Hepatocyte (in vitro differentiated cells): ENCODE measurements at regions not wholly inside any gene's neighbourhood (a gene's known extent, or its start where the extent isn't known, plus 50 kb on each side); places are given as distances from the start of the nearest gene placed in this dataset.

ENCODE experiments used
- DNase-seq: peaks from one replicate; pipeline ENCODE4 v3.0.0-alpha.2; 2016; ENCODE audit warnings: low spot score
- H2AFZ ChIP-seq: fragments of 200-600 bp; sonication (generic); 2 replicates; pipeline ENCODE4 v1.6.0; 2016; ENCODE audit warnings: antibody characterized with exemption, mild to moderate bottlenecking
- H3K27ac ChIP-seq: fragments of 200-600 bp; sonication (generic); 2 replicates; pipeline ENCODE4 v1.5.1; 2016; ENCODE audit warnings: mild to moderate bottlenecking
- H3K27me3 ChIP-seq: fragments of 200-600 bp; sonication (generic); 2 replicates; pipeline ENCODE4 v1.6.1; 2016
- H3K36me3 ChIP-seq: fragments of 200-600 bp; sonication (generic); replicated peaks from 2 replicates; pipeline ENCODE4 v1.5.1; 2016; ENCODE audit warnings: low read depth; ENCODE audit not compliant: insufficient read depth
- H3K4me1 ChIP-seq: fragments of 200-600 bp; sonication (generic); 2 replicates; pipeline ENCODE4 v1.5.1; 2016; ENCODE audit warnings: mild to moderate bottlenecking, moderate library complexity; ENCODE audit not compliant: insufficient read depth
- H3K4me2 ChIP-seq: fragments of 200-600 bp; sonication (generic); 2 replicates; pipeline ENCODE4 v1.6.0; 2016
- H3K4me3 ChIP-seq: fragments of 200-600 bp; sonication (generic); 2 replicates; pipeline ENCODE4 v1.5.1; 2016; ENCODE audit warnings: mild to moderate bottlenecking
- H3K79me2 ChIP-seq: fragments of 200-600 bp; sonication (generic); 2 replicates; pipeline ENCODE4 v1.6.0; 2017; ENCODE audit warnings: mild to moderate bottlenecking
- H3K9me2 ChIP-seq: fragments of 200-600 bp; sonication (generic); replicated peaks from 2 replicates; pipeline ENCODE4 v1.6.0; 2017; ENCODE audit warnings: mild to moderate bottlenecking; ENCODE audit not compliant: insufficient read depth
- H3K9me3 ChIP-seq: fragments of 200-600 bp; sonication (generic); 2 replicates; pipeline ENCODE4 v1.5.1; 2016; ENCODE audit warnings: low read depth, mild to moderate bottlenecking
- H4K20me1 ChIP-seq: fragments of 200-600 bp; sonication (generic); 2 replicates; pipeline ENCODE4 v1.6.0; 2016; ENCODE audit warnings: mild to moderate bottlenecking; ENCODE audit not compliant: insufficient read depth, poor library complexity, severe bottlenecking
- EZH2 ChIP-seq: fragments of 200-600 bp; sonication (generic); IDR thresholded peaks from 2 replicates; pipeline ENCODE4 v1.6.1; 2016; ENCODE audit warnings: antibody characterized with exemption, mild to moderate bottlenecking, borderline replicate concordance
- EZH2phosphoT487 ChIP-seq: fragments of 200-600 bp; sonication (generic); IDR thresholded peaks from one replicate; pipeline ENCODE4 v1.6.1; 2018; ENCODE audit warnings: antibody characterized with exemption, mild to moderate bottlenecking, low read depth, moderate library complexity; ENCODE audit not compliant: unreplicated experiment, severe bottlenecking
- WGBS: methylation state at CpG from one replicate; pipeline ENCODE4 v1.1.6; 2016; ENCODE audit warnings: low lambda C conversion rate; ENCODE audit errors: missing lambda C conversion rate; 5-methylcytosine and 5-hydroxymethylcytosine counted together
- TF ChIP-seq, protein P1 (sequence below): fragments of 200-600 bp; sonication (generic); IDR thresholded peaks from 2 replicates; pipeline ENCODE4 v1.5.1; 2016; ENCODE audit warnings: antibody characterized with exemption, mild to moderate bottlenecking; ENCODE audit not compliant: poor library complexity

DNA sequence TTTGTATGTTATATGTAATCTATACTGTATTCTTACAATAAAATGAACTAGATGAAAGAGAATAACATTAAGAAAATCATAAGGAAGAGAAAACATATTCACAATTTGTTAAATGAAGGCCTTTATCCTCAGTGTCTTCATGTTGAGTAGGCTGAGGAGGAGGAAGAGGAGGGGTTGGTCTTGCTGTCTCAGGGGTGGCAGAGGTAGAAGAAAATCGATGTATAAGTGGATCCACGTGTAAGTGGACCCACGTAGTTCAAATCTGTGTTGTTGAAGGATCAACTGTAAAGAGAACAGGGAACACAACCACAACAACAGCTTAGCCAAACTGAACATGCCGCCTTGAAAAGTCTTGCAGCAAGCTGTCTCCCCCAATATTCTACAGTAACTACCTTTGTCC lies 161.6 kb upstream of the NRP1 start:
- no peak for DNase-seq
- no peaks in the 10 kb centered on the region for H3K36me3 ChIP-seq
- H3K27ac ChIP-seq = no peak overlapping the region
- no peaks in the 10 kb centered on the region for H4K20me1 ChIP-seq
- no peak overlapping the region for H3K4me3 ChIP-seq
- no peak overlapping the region for H3K4me2 ChIP-seq
- no peaks in the 10 kb centered on the region for H3K27me3 ChIP-seq
- H3K9me2 ChIP-seq = no peaks in the 10 kb centered on the region
- H3K9me3 ChIP-seq = no peaks in the 10 kb centered on the region
- H3K79me2 ChIP-seq = no peaks in the 10 kb centered on the region
- WGBS = 88% methylated on average over 4 of the region's 4 CpGs
- TF ChIP-seq, protein P1, sequence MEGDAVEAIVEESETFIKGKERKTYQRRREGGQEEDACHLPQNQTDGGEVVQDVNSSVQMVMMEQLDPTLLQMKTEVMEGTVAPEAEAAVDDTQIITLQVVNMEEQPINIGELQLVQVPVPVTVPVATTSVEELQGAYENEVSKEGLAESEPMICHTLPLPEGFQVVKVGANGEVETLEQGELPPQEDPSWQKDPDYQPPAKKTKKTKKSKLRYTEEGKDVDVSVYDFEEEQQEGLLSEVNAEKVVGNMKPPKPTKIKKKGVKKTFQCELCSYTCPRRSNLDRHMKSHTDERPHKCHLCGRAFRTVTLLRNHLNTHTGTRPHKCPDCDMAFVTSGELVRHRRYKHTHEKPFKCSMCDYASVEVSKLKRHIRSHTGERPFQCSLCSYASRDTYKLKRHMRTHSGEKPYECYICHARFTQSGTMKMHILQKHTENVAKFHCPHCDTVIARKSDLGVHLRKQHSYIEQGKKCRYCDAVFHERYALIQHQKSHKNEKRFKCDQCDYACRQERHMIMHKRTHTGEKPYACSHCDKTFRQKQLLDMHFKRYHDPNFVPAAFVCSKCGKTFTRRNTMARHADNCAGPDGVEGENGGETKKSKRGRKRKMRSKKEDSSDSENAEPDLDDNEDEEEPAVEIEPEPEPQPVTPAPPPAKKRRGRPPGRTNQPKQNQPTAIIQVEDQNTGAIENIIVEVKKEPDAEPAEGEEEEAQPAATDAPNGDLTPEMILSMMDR = no peak
- TF ChIP-seq EZH2 (no peak), EZH2phosphoT487 (no peak)
- H3K4me1 ChIP-seq = no peaks in the 10 kb centered on the region
- H2AFZ ChIP-seq = no peak overlapping the region

DNA sequence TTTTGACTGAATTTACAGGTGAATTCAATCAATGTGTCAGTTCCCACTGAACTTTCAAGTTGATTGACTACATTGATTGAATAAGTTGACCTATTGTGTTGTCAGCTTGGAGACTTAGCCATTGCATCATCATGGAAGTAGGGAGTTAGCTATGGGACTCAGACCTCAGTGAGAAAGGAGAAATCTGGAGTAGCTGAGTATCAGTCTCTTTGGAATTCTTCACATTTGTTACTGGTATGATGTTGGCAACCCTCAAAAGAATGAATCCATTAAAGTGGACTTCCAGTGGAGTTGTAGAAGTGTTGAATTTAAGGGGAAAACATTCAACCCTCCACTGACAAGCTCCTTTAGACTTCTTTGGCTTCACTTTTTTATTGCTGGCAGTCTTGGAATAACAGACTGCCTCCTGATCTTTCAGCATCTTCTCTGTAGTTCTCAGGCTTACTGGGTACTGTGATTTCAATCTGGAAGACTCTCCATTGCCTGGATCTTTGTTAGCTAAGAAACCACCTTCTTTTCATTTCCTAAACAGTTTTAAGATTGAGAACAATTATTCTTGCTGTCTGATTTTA lies 160.3 kb upstream of the NRP1 start:
- H3K9me2 ChIP-seq = no peaks in the 10 kb centered on the region
- H3K4me2 ChIP-seq = no peak overlapping the region
- no peaks in the 10 kb centered on the region for H3K4me1 ChIP-seq
- no peaks in the 10 kb centered on the region for H3K27me3 ChIP-seq
- TF ChIP-seq, protein P1 = no peak
- TF ChIP-seq EZH2phosphoT487 (no peak), EZH2 (no peak)
- no peaks in the 10 kb centered on the region for H3K9me3 ChIP-seq
- no peak overlapping the region for H3K27ac ChIP-seq
- H2AFZ ChIP-seq = peak overlapping the region; percentile 4
- DNase-seq = no peak
- no peaks in the 10 kb centered on the region for H3K79me2 ChIP-seq
- no peaks in the 10 kb centered on the region for H3K36me3 ChIP-seq
- H4K20me1 ChIP-seq = no peaks in the 10 kb centered on the region
- no peak overlapping the region for H3K4me3 ChIP-seq

DNA sequence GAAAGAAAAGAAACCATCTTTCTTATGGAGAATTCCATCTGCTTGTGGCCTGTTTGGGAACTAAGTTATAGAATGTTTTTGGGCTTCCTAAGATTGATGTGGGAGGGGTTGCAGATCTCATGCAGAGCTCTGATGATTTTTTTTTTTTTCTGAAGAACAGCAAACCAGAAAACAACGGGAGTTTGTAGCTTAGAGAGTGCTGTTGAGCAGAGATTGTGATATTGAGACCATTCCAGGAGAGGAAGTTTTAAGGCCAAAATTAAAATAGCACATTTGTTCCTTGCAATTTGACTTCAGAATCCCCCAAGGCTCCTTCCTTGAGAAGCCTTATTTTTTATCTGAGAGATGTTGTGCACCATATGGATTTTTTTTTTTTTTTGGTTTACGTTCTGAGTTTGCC lies 159.5 kb upstream of the NRP1 start:
- no peak for DNase-seq
- Histone ChIP-seq H3K27me3 (no peaks in the 10 kb centered on the region), H3K27ac (no peak overlapping the region), H2AFZ (no peak overlapping the region), H3K9me2 (no peaks in the 10 kb centered on the region), H3K36me3 (no peaks in the 10 kb centered on the region), H3K4me1 (no peaks in the 10 kb centered on the region), H3K4me3 (no peak overlapping the region), H3K79me2 (no peaks in the 10 kb centered on the region), H3K4me2 (no peak overlapping the region), H3K9me3 (no peaks in the 10 kb centered on the region), H4K20me1 (no peaks in the 10 kb centered on the region)
- WGBS = 78% methylated on average over 2 of the region's 2 CpGs
- TF ChIP-seq EZH2 (no peak), EZH2phosphoT487 (no peak)
- TF ChIP-seq, protein P1 = no peak

DNA sequence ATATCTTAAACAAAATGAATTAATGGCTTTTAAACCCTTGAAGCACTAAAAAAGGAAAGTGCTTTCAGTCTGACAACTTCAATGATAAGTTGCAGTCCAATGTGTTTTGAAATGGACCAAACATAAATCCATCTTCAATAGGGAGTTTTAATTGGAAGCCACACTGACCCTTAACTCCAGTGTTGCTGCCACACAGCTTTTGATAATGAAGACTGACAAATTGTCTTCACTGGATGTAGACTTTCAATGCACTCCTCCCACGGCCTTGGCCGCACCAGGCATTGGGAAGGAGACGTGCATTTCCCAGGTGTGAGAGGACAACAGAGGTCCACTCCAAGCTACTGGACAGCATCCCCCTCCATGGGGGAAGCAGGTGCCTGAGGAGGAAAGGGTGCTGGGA lies 159.0 kb upstream of the NRP1 start:
- no peak overlapping the region for H3K4me2 ChIP-seq
- H3K27ac ChIP-seq = no peak overlapping the region
- no peaks in the 10 kb centered on the region for H3K4me1 ChIP-seq
- no peaks in the 10 kb centered on the region for H3K79me2 ChIP-seq
- TF ChIP-seq EZH2 (no peak), EZH2phosphoT487 (no peak)
- TF ChIP-seq, protein P1 = no peak
- H3K4me3 ChIP-seq = no peak overlapping the region
- 85% methylated on average over 3 of the region's 3 CpGs for WGBS
- no peaks in the 10 kb centered on the region for H4K20me1 ChIP-seq
- no peaks in the 10 kb centered on the region for H3K9me3 ChIP-seq
- no peak for DNase-seq
- H3K27me3 ChIP-seq = no peaks in the 10 kb centered on the region
- H3K36me3 ChIP-seq = no peaks in the 10 kb centered on the region
- no peaks in the 10 kb centered on the region for H3K9me2 ChIP-seq
- H2AFZ ChIP-seq = no peak overlapping the region
